ENCODE measurements at regions not wholly inside any gene's neighbourhood (a gene's known extent, or its start where the extent isn't known, plus 50 kb on each side); places are given as distances from the start of the nearest gene placed in this dataset.

- DNase-seq (ENCODE audit: low read depth): no peak
Observed at GRCh38 chr10:36700123-36700522, 425.3 kb upstream of the ANKRD30A start.

- DNase-seq (ENCODE audit: low read depth): no peak
Observed at GRCh38 chr10:36692759-36693158, 432.6 kb upstream of the ANKRD30A start.

- no peak for DNase-seq (ENCODE audit: low read depth)
Observed at GRCh38 chr10:36688717-36689116, 436.7 kb upstream of the ANKRD30A start.

- no peak for DNase-seq (ENCODE audit: low read depth)
Observed at GRCh38 chr10:36683421-36683820, 442.0 kb upstream of the ANKRD30A start.

- DNase-seq (ENCODE audit: low read depth): no peak
Observed at GRCh38 chr10:36681751-36682632, 443.4 kb upstream of the ANKRD30A start.

GRCh38 chr10:36679554-36679953 is 445.8 kb upstream of the ANKRD30A start:
- DNase-seq (ENCODE audit: low read depth): no peak

- no peak for DNase-seq (ENCODE audit: low read depth)
Observed at GRCh38 chr10:36677431-36677768, 448.0 kb upstream of the ANKRD30A start.

- DNase-seq (ENCODE audit: low read depth): no peak
Observed at GRCh38 chr10:36676756-36677430, 448.5 kb upstream of the ANKRD30A start.

- DNase-seq (ENCODE audit: low read depth): no peak
Observed at GRCh38 chr10:36676321-36676720, 449.1 kb upstream of the ANKRD30A start.

- no peak for DNase-seq (ENCODE audit: low read depth)
Observed at GRCh38 chr10:36675458-36675880, 449.9 kb upstream of the ANKRD30A start.

GRCh38 chr10:36671607-36672006 is 453.8 kb upstream of the ANKRD30A start:
- DNase-seq (ENCODE audit: low read depth): no peak

GRCh38 chr10:36670621-36671402 is 454.6 kb upstream of the ANKRD30A start:
- DNase-seq (ENCODE audit: low read depth): no peak

GRCh38 chr10:36669615-36670352 is 455.6 kb upstream of the ANKRD30A start:
- no peak for DNase-seq (ENCODE audit: low read depth)

GRCh38 chr10:36666451-36666850 is 458.9 kb upstream of the ANKRD30A start:
- no peak for DNase-seq (ENCODE audit: low read depth)

- DNase-seq (ENCODE audit: low read depth): no peak
Observed at GRCh38 chr10:36662571-36662970, 462.8 kb upstream of the ANKRD30A start.

- no peak for DNase-seq (ENCODE audit: low read depth)
Observed at GRCh38 chr10:36650274-36650673, 475.1 kb upstream of the ANKRD30A start.

GRCh38 chr10:36647540-36647939 is 477.9 kb upstream of the ANKRD30A start:
- DNase-seq (ENCODE audit: low read depth): no peak

GRCh38 chr10:36640626-36641025 is 484.8 kb upstream of the ANKRD30A start:
- no peak for DNase-seq (ENCODE audit: low read depth)

- no peak for DNase-seq (ENCODE audit: low read depth)
Observed at GRCh38 chr10:36638462-36639155, 486.8 kb upstream of the ANKRD30A start.

- no peak for DNase-seq (ENCODE audit: low read depth)
Observed at GRCh38 chr10:36636879-36637278, 488.5 kb upstream of the ANKRD30A start.

GRCh38 chr10:36636285-36636839 is 489.0 kb upstream of the ANKRD30A start:
- no peak for DNase-seq (ENCODE audit: low read depth)

Data from stimulated activated CD8-positive, alpha-beta memory T cell treated with anti-CD3 and anti-CD28 coated beads, Interleukin-12 subunit alpha, Interleukin-12 subunit beta, amount 100 ng/mL, for 1 hour (primary cell).